ENCODE measurements at regions not wholly inside any gene's neighbourhood (a gene's known extent, or its start where the extent isn't known, plus 50 kb on each side); places are given as distances from the start of the nearest gene placed in this dataset.

GRCh38 chr12:4032924-4033615 lies 159.9 kb upstream of the PARP11 start:
- TF ChIP-seq EZH2 (IDR thresholded peaks at IDR 0.05; ENCODE audit: borderline replicate concordance, low read depth, low read length, poor library complexity, severe bottlenecking) = no peak
- TF ChIP-seq, protein P1, sequence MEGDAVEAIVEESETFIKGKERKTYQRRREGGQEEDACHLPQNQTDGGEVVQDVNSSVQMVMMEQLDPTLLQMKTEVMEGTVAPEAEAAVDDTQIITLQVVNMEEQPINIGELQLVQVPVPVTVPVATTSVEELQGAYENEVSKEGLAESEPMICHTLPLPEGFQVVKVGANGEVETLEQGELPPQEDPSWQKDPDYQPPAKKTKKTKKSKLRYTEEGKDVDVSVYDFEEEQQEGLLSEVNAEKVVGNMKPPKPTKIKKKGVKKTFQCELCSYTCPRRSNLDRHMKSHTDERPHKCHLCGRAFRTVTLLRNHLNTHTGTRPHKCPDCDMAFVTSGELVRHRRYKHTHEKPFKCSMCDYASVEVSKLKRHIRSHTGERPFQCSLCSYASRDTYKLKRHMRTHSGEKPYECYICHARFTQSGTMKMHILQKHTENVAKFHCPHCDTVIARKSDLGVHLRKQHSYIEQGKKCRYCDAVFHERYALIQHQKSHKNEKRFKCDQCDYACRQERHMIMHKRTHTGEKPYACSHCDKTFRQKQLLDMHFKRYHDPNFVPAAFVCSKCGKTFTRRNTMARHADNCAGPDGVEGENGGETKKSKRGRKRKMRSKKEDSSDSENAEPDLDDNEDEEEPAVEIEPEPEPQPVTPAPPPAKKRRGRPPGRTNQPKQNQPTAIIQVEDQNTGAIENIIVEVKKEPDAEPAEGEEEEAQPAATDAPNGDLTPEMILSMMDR (conservative IDR thresholded peaks at IDR 0.05; ENCODE audit: low read depth, low read length) = no peak

Data from A673 (cell line).